Inflammatory macrophage treated with lipopolysaccharide for 1 hour (primary cell): ENCODE measurements at regions not wholly inside any gene's neighbourhood (a gene's known extent, or its start where the extent isn't known, plus 50 kb on each side); places are given as distances from the start of the nearest gene placed in this dataset.
"Not testable (repeated sequence)": the region's sequence is repeated elsewhere in the genome, so short reads cannot be mapped to it uniquely, and the experiment has no call there.

Experiments
- DNase-seq, 2 donors: peaks; one replicate each; pipeline ENCODE4 v3.0.0-alpha.2; 2020 to 2022

GRCh38 chr16:51839727-51840462 is 688.8 kb upstream of the SALL1 start:
- DNase-seq: no peak

- no peak for DNase-seq
Observed at GRCh38 chr16:51834794-51835193, 683.7 kb upstream of the SALL1 start.

GRCh38 chr16:51834133-51834532 is 683.1 kb upstream of the SALL1 start:
- DNase-seq: no peak

- no peak for DNase-seq
Observed at GRCh38 chr16:51831595-51832367, 680.7 kb upstream of the SALL1 start.

- DNase-seq: not testable (repeated sequence)
Observed at GRCh38 chr16:51831034-51831433, 680.0 kb upstream of the SALL1 start.

- DNase-seq: no peak
Observed at GRCh38 chr16:51825779-51826178, 674.7 kb upstream of the SALL1 start.

- no peak for DNase-seq
Observed at GRCh38 chr16:51822471-51822870, 671.4 kb upstream of the SALL1 start.

- DNase-seq: no peak
Observed at GRCh38 chr16:51821527-51821926, 670.5 kb upstream of the SALL1 start.

GRCh38 chr16:51820176-51820575 is 669.1 kb upstream of the SALL1 start:
- no peak for DNase-seq

GRCh38 chr16:51818342-51818944 is 667.4 kb upstream of the SALL1 start:
- peak in 1 of 2 donors; percentile 21 for DNase-seq

- no peak for DNase-seq
Observed at GRCh38 chr16:51816929-51817328, 665.9 kb upstream of the SALL1 start.

- no peak for DNase-seq
Observed at GRCh38 chr16:51815523-51815922, 664.5 kb upstream of the SALL1 start.

- DNase-seq: no peak
Observed at GRCh38 chr16:51814617-51815016, 663.5 kb upstream of the SALL1 start.

- no peak for DNase-seq
Observed at GRCh38 chr16:51813609-51814008, 662.5 kb upstream of the SALL1 start.

GRCh38 chr16:51812945-51813344 is 661.9 kb upstream of the SALL1 start:
- no peak for DNase-seq

- DNase-seq: no peak
Observed at GRCh38 chr16:51807551-51807950, 656.5 kb upstream of the SALL1 start.

- DNase-seq: no peak
Observed at GRCh38 chr16:51801635-51802034, 650.6 kb upstream of the SALL1 start.

- DNase-seq: no peak
Observed at GRCh38 chr16:51797669-51798259, 646.7 kb upstream of the SALL1 start.

GRCh38 chr16:51779240-51779639 is 628.2 kb upstream of the SALL1 start:
- no peak for DNase-seq

- DNase-seq: no peak
Observed at GRCh38 chr16:51773071-51773890, 622.2 kb upstream of the SALL1 start.

GRCh38 chr16:51766739-51767138 is 615.7 kb upstream of the SALL1 start:
- DNase-seq: no peak

- no peak for DNase-seq
Observed at GRCh38 chr16:51763072-51763661, 612.1 kb upstream of the SALL1 start.
